Nephron (organoid): ENCODE measurements at regions not wholly inside any gene's neighbourhood (a gene's known extent, or its start where the extent isn't known, plus 50 kb on each side); places are given as distances from the start of the nearest gene placed in this dataset.

ENCODE experiments used
- H3K27ac Mint-ChIP-seq, 3 experiments: 2 replicates each; pipeline ENCODE4 v1.8.0; 2020; ENCODE audit warnings: mixed read lengths in 3 of 3, mild to moderate bottlenecking in 2 of 3, moderate library complexity in 1 of 3
- H3K27me3 Mint-ChIP-seq: 2 replicates; pipeline ENCODE4 v1.8.0; 2021; ENCODE audit warnings: low read depth, mild to moderate bottlenecking, moderate library complexity, mixed read lengths
- H3K36me3 Mint-ChIP-seq: 2 replicates; pipeline ENCODE4 v1.8.0; 2020; ENCODE audit warnings: low read depth, mixed read lengths
- H3K4me1 Mint-ChIP-seq: 2 replicates; pipeline ENCODE4 v1.8.0; 2020; ENCODE audit warnings: mixed read lengths
- H3K4me3 Mint-ChIP-seq, 3 experiments: 2 replicates each; pipeline ENCODE4 v1.8.0; 2020; ENCODE audit warnings: mild to moderate bottlenecking in 3 of 3, mixed read lengths in 3 of 3, moderate library complexity in 2 of 3
- H3K9me3 Mint-ChIP-seq: 2 replicates; pipeline ENCODE4 v1.8.0; 2020; ENCODE audit warnings: mixed read lengths
- CTCF ChIP-seq, 3 experiments: fragments of 200-600 bp; sonication (generic); IDR thresholded peaks; one replicate each; pipeline ENCODE4 v1.5.0; 2021; ENCODE audit warnings: antibody characterized with exemption in 3 of 3; ENCODE audit not compliant: unreplicated experiment in 3 of 3

GRCh38 chr13:79079351-79079839, 326.7 kb downstream of the RBM26 start:
- H3K27me3 Mint-ChIP-seq = no peaks in the 10 kb centered on the region
- H3K9me3 Mint-ChIP-seq = peaks cover 15% of the 10 kb centered on the region
- no peak for TF ChIP-seq CTCF (IDR thresholded peaks at IDR 0.05; ENCODE audit: unreplicated experiment in 3 of 3)
- no peaks in the 10 kb centered on the region for H3K36me3 Mint-ChIP-seq
- H3K4me1 Mint-ChIP-seq = no peaks in the 10 kb centered on the region
- no peak overlapping the region for H3K4me3 Mint-ChIP-seq
- H3K27ac Mint-ChIP-seq = no peak overlapping the region

GRCh38 chr13:79075703-79076102, 330.4 kb downstream of the RBM26 start:
- no peak for TF ChIP-seq CTCF (IDR thresholded peaks at IDR 0.05; ENCODE audit: unreplicated experiment in 3 of 3)
- H3K27ac Mint-ChIP-seq = no peak overlapping the region

GRCh38 chr13:79070343-79070974, 335.6 kb downstream of the RBM26 start:
- H3K4me3 Mint-ChIP-seq = no peak overlapping the region
- H3K4me1 Mint-ChIP-seq = no peaks in the 10 kb centered on the region
- H3K27ac Mint-ChIP-seq = no peak overlapping the region
- no peaks in the 10 kb centered on the region for H3K9me3 Mint-ChIP-seq
- TF ChIP-seq CTCF (IDR thresholded peaks at IDR 0.05; ENCODE audit: unreplicated experiment in 3 of 3) = no peak
- H3K36me3 Mint-ChIP-seq = no peaks in the 10 kb centered on the region
- H3K27me3 Mint-ChIP-seq = no peaks in the 10 kb centered on the region

More at GRCh38 chr13:79075703-79076102, 330.4 kb downstream of the RBM26 start:
- Mint-ChIP-seq H3K4me3 (no peak overlapping the region), H3K9me3 (peaks cover 15% of the 10 kb centered on the region), H3K27me3 (no peaks in the 10 kb centered on the region), H3K36me3 (no peaks in the 10 kb centered on the region), H3K4me1 (no peaks in the 10 kb centered on the region)

GRCh38 chr13:79062291-79062690, 343.8 kb downstream of the RBM26 start:
- Mint-ChIP-seq H3K27me3 (no peaks in the 10 kb centered on the region), H3K27ac (no peak overlapping the region), H3K4me3 (no peak overlapping the region), H3K36me3 (no peaks in the 10 kb centered on the region), H3K4me1 (no peaks in the 10 kb centered on the region), H3K9me3 (no peaks in the 10 kb centered on the region)
- TF ChIP-seq CTCF (IDR thresholded peaks at IDR 0.05; ENCODE audit: unreplicated experiment in 3 of 3) = no peak

- Mint-ChIP-seq H3K9me3 (no peaks in the 10 kb centered on the region), H3K27me3 (no peaks in the 10 kb centered on the region), H3K4me3 (no peak overlapping the region), H3K4me1 (no peaks in the 10 kb centered on the region), H3K27ac (no peak overlapping the region), H3K36me3 (no peaks in the 10 kb centered on the region)
- no peak for TF ChIP-seq CTCF (IDR thresholded peaks at IDR 0.05; ENCODE audit: unreplicated experiment in 3 of 3)
Observed at GRCh38 chr13:79060216-79060615, 345.8 kb downstream of the RBM26 start.

GRCh38 chr13:79056706-79057105, 349.3 kb downstream of the RBM26 start:
- no peaks in the 10 kb centered on the region for H3K9me3 Mint-ChIP-seq
- H3K4me3 Mint-ChIP-seq = no peak overlapping the region
- no peak for TF ChIP-seq CTCF (IDR thresholded peaks at IDR 0.05; ENCODE audit: unreplicated experiment in 3 of 3)
- no peaks in the 10 kb centered on the region for H3K27me3 Mint-ChIP-seq
- H3K4me1 Mint-ChIP-seq = no peaks in the 10 kb centered on the region
- H3K36me3 Mint-ChIP-seq = no peaks in the 10 kb centered on the region
- H3K27ac Mint-ChIP-seq = no peak overlapping the region
